ENCODE measurements at regions not wholly inside any gene's neighbourhood (a gene's known extent, or its start where the extent isn't known, plus 50 kb on each side); places are given as distances from the start of the nearest gene placed in this dataset.
A peak's percentile ranks its signal among the peaks of the same experiment; 100 is the strongest.

GRCh38 chr18:54100920-54101470 is 123.5 kb downstream of the MBD2 start:
- no peak overlapping the region for H3K4me3 ChIP-seq

GRCh38 chr18:54100466-54100865 is 124.0 kb downstream of the MBD2 start:
- Histone ChIP-seq H3K4me1 (no peaks in the 10 kb centered on the region), H3K4me3 (no peak overlapping the region), H3K27me3 (no peaks in the 10 kb centered on the region), H3K9me3 (replicated peaks) (no peaks in the 10 kb centered on the region), H3K27ac (no peak overlapping the region), H3K36me3 (no peaks in the 10 kb centered on the region)
- DNase-seq = no peak

More at GRCh38 chr18:54100920-54101470, 123.5 kb downstream of the MBD2 start:
- Histone ChIP-seq H3K27ac (no peak overlapping the region), H3K27me3 (no peaks in the 10 kb centered on the region), H3K36me3 (no peaks in the 10 kb centered on the region), H3K4me1 (no peaks in the 10 kb centered on the region), H3K9me3 (replicated peaks) (no peaks in the 10 kb centered on the region)
- DNase-seq = no peak

- Histone ChIP-seq H3K36me3 (no peaks in the 10 kb centered on the region), H3K27ac (no peak overlapping the region), H3K27me3 (no peaks in the 10 kb centered on the region), H3K9me3 (replicated peaks) (no peaks in the 10 kb centered on the region), H3K4me1 (peaks cover 7% of the 10 kb centered on the region; the same call in 1 of the 2 replicates), H3K4me3 (no peak overlapping the region)
- DNase-seq = no peak
Measured at GRCh38 chr18:54094474-54094873, 130.0 kb downstream of the MBD2 start.

GRCh38 chr18:54090856-54091255 is 133.6 kb downstream of the MBD2 start:
- H3K36me3 ChIP-seq = no peaks in the 10 kb centered on the region
- H3K27me3 ChIP-seq = no peaks in the 10 kb centered on the region
- no peak overlapping the region for H3K4me3 ChIP-seq
- H3K27ac ChIP-seq = no peak overlapping the region
- no peak for DNase-seq
- H3K9me3 ChIP-seq (replicated peaks) = no peaks in the 10 kb centered on the region
- peaks cover 7% of the 10 kb centered on the region; the same call in 1 of the 2 replicates for H3K4me1 ChIP-seq

- DNase-seq = peak in 1 of 2 experiments; percentile 1
- Histone ChIP-seq H3K9me3 (replicated peaks) (no peaks in the 10 kb centered on the region), H3K4me3 (no peak overlapping the region), H3K36me3 (no peaks in the 10 kb centered on the region), H3K27me3 (no peaks in the 10 kb centered on the region), H3K27ac (no peak overlapping the region), H3K4me1 (peaks cover 7% of the 10 kb centered on the region; the same call in 1 of the 2 replicates)
Measured at GRCh38 chr18:54089749-54090459, 134.6 kb downstream of the MBD2 start.

- H3K4me3 ChIP-seq = no peak overlapping the region
- H3K36me3 ChIP-seq = no peaks in the 10 kb centered on the region
- H3K4me1 ChIP-seq = peaks cover 7% of the 10 kb centered on the region; the same call in 1 of the 2 replicates
- no peak for DNase-seq
- H3K27ac ChIP-seq = no peak overlapping the region
- no peaks in the 10 kb centered on the region for H3K9me3 ChIP-seq (replicated peaks)
- H3K27me3 ChIP-seq = no peaks in the 10 kb centered on the region
Measured at GRCh38 chr18:54086863-54087262, 137.6 kb downstream of the MBD2 start.

- Histone ChIP-seq H3K36me3 (no peaks in the 10 kb centered on the region), H3K27me3 (no peaks in the 10 kb centered on the region), H3K4me1 (peaks cover 7% of the 10 kb centered on the region; the same call in 1 of the 2 replicates), H3K27ac (no peak overlapping the region), H3K4me3 (no peak overlapping the region), H3K9me3 (replicated peaks) (no peaks in the 10 kb centered on the region)
- DNase-seq = no peak
Measured at GRCh38 chr18:54086046-54086802, 138.2 kb downstream of the MBD2 start.

GRCh38 chr18:54080858-54081257 is 143.6 kb downstream of the MBD2 start:
- H3K9me3 ChIP-seq (replicated peaks) = no peaks in the 10 kb centered on the region
- H3K4me1 ChIP-seq = no peaks in the 10 kb centered on the region
- no peak overlapping the region for H3K4me3 ChIP-seq
- H3K27me3 ChIP-seq = no peaks in the 10 kb centered on the region
- no peaks in the 10 kb centered on the region for H3K36me3 ChIP-seq
- no peak for DNase-seq
- no peak overlapping the region for H3K27ac ChIP-seq

GRCh38 chr18:54076166-54076565 is 148.3 kb downstream of the MBD2 start:
- no peak for DNase-seq
- Histone ChIP-seq H3K4me1 (no peaks in the 10 kb centered on the region), H3K27ac (no peak overlapping the region), H3K9me3 (replicated peaks) (no peaks in the 10 kb centered on the region), H3K36me3 (no peaks in the 10 kb centered on the region), H3K4me3 (no peak overlapping the region), H3K27me3 (no peaks in the 10 kb centered on the region)

- H3K36me3 ChIP-seq = no peaks in the 10 kb centered on the region
- no peaks in the 10 kb centered on the region for H3K4me1 ChIP-seq
- DNase-seq = no peak
- no peak overlapping the region for H3K4me3 ChIP-seq
- no peaks in the 10 kb centered on the region for H3K27me3 ChIP-seq
- H3K27ac ChIP-seq = no peak overlapping the region
- no peaks in the 10 kb centered on the region for H3K9me3 ChIP-seq (replicated peaks)
Measured at GRCh38 chr18:54075689-54076088, 148.8 kb downstream of the MBD2 start.

GRCh38 chr18:54069729-54070128 is 154.7 kb downstream of the MBD2 start:
- Histone ChIP-seq H3K4me3 (no peak overlapping the region), H3K36me3 (no peaks in the 10 kb centered on the region), H3K9me3 (replicated peaks) (no peaks in the 10 kb centered on the region), H3K27ac (no peak overlapping the region), H3K27me3 (no peaks in the 10 kb centered on the region), H3K4me1 (no peaks in the 10 kb centered on the region)
- DNase-seq = no peak

- no peaks in the 10 kb centered on the region for H3K4me1 ChIP-seq
- no peak overlapping the region for H3K27ac ChIP-seq
- H3K9me3 ChIP-seq (replicated peaks) = no peaks in the 10 kb centered on the region
- no peak for DNase-seq
- H3K4me3 ChIP-seq = no peak overlapping the region
- H3K36me3 ChIP-seq = no peaks in the 10 kb centered on the region
- no peaks in the 10 kb centered on the region for H3K27me3 ChIP-seq
Measured at GRCh38 chr18:54060343-54061005, 164.0 kb downstream of the MBD2 start.

- no peak for DNase-seq
- Histone ChIP-seq H3K27me3 (no peaks in the 10 kb centered on the region), H3K36me3 (no peaks in the 10 kb centered on the region), H3K9me3 (replicated peaks) (no peaks in the 10 kb centered on the region), H3K4me3 (no peak overlapping the region), H3K4me1 (no peaks in the 10 kb centered on the region), H3K27ac (no peak overlapping the region)
Measured at GRCh38 chr18:54052732-54053429, 171.6 kb downstream of the MBD2 start.

GRCh38 chr18:54052259-54052658 is 172.2 kb downstream of the MBD2 start:
- Histone ChIP-seq H3K9me3 (replicated peaks) (no peaks in the 10 kb centered on the region), H3K27ac (no peak overlapping the region), H3K36me3 (no peaks in the 10 kb centered on the region), H3K4me1 (no peaks in the 10 kb centered on the region), H3K4me3 (no peak overlapping the region), H3K27me3 (no peaks in the 10 kb centered on the region)
- no peak for DNase-seq
